ENCODE measurements at regions not wholly inside any gene's neighbourhood (a gene's known extent, or its start where the extent isn't known, plus 50 kb on each side); places are given as distances from the start of the nearest gene placed in this dataset.

DNA sequence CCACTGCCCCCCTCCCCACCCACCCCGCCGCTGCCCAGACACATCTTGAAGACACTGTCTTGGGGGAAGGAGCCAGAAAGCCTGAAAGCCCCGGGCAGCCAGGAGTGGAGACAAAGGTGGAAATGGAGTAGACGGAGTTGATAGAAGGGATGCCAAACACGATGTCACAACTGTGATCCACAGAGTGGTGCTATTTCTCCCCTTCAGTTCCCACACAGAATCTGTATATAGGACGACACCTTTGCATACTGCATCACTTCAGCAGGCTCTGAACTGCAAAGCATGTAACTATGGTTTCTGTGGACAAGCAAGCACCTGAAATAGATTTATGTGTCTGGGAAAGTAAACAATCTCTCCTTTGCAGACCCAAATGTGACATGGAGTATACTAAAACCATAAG is 56.4 kb upstream of the F13A1 start:
- H3K4me3 Mint-ChIP-seq, result no peak overlapping the region
- DNase-seq (ENCODE audit: low spot score) (no peak), ATAC-seq (no peak)
- peaks cover 8% of the 10 kb centered on the region for H3K27me3 Mint-ChIP-seq (ENCODE audit: low read depth)
- H3K4me1 Mint-ChIP-seq, result 0 out of 2 replicates have a peak, but pooled peaks cover 2% of the 10 kb centered on the region
- TF ChIP-seq, protein P1, sequence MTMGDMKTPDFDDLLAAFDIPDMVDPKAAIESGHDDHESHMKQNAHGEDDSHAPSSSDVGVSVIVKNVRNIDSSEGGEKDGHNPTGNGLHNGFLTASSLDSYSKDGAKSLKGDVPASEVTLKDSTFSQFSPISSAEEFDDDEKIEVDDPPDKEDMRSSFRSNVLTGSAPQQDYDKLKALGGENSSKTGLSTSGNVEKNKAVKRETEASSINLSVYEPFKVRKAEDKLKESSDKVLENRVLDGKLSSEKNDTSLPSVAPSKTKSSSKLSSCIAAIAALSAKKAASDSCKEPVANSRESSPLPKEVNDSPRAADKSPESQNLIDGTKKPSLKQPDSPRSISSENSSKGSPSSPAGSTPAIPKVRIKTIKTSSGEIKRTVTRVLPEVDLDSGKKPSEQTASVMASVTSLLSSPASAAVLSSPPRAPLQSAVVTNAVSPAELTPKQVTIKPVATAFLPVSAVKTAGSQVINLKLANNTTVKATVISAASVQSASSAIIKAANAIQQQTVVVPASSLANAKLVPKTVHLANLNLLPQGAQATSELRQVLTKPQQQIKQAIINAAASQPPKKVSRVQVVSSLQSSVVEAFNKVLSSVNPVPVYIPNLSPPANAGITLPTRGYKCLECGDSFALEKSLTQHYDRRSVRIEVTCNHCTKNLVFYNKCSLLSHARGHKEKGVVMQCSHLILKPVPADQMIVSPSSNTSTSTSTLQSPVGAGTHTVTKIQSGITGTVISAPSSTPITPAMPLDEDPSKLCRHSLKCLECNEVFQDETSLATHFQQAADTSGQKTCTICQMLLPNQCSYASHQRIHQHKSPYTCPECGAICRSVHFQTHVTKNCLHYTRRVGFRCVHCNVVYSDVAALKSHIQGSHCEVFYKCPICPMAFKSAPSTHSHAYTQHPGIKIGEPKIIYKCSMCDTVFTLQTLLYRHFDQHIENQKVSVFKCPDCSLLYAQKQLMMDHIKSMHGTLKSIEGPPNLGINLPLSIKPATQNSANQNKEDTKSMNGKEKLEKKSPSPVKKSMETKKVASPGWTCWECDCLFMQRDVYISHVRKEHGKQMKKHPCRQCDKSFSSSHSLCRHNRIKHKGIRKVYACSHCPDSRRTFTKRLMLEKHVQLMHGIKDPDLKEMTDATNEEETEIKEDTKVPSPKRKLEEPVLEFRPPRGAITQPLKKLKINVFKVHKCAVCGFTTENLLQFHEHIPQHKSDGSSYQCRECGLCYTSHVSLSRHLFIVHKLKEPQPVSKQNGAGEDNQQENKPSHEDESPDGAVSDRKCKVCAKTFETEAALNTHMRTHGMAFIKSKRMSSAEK (CRISPR knock-in tag; IDR thresholded peaks at IDR 0.05; ENCODE audit: borderline replicate concordance), result no peak
- TF ChIP-seq CBFB (CRISPR knock-in tag; IDR thresholded peaks at IDR 0.05; ENCODE audit: low read depth) (no peak), ZNF396 (CRISPR knock-in tag; IDR thresholded peaks at IDR 0.05; ENCODE audit: borderline replicate concordance) (no peak), OVOL2 (CRISPR knock-in tag; IDR thresholded peaks at IDR 0.05; ENCODE audit: borderline replicate concordance) (no peak), ZNF416 (CRISPR knock-in tag; IDR thresholded peaks at IDR 0.05) (no peak), SP1 (CRISPR knock-in tag; conservative IDR thresholded peaks at IDR 0.05) (no peak), ZNF423 (CRISPR knock-in tag; IDR thresholded peaks at IDR 0.05) (no peak), ATF1 (CRISPR knock-in tag; IDR thresholded peaks at IDR 0.05) (no peak), GABPB1 (CRISPR knock-in tag; IDR thresholded peaks at IDR 0.05) (no peak), FOXK1 (CRISPR knock-in tag; IDR thresholded peaks at IDR 0.05) (no peak), ZNF317 (CRISPR knock-in tag; IDR thresholded peaks at IDR 0.05; ENCODE audit: borderline replicate concordance, low read depth) (no peak), FOXJ3 (CRISPR knock-in tag; IDR thresholded peaks at IDR 0.05; ENCODE audit: borderline replicate concordance) (no peak)
- TF ChIP-seq, protein P2, sequence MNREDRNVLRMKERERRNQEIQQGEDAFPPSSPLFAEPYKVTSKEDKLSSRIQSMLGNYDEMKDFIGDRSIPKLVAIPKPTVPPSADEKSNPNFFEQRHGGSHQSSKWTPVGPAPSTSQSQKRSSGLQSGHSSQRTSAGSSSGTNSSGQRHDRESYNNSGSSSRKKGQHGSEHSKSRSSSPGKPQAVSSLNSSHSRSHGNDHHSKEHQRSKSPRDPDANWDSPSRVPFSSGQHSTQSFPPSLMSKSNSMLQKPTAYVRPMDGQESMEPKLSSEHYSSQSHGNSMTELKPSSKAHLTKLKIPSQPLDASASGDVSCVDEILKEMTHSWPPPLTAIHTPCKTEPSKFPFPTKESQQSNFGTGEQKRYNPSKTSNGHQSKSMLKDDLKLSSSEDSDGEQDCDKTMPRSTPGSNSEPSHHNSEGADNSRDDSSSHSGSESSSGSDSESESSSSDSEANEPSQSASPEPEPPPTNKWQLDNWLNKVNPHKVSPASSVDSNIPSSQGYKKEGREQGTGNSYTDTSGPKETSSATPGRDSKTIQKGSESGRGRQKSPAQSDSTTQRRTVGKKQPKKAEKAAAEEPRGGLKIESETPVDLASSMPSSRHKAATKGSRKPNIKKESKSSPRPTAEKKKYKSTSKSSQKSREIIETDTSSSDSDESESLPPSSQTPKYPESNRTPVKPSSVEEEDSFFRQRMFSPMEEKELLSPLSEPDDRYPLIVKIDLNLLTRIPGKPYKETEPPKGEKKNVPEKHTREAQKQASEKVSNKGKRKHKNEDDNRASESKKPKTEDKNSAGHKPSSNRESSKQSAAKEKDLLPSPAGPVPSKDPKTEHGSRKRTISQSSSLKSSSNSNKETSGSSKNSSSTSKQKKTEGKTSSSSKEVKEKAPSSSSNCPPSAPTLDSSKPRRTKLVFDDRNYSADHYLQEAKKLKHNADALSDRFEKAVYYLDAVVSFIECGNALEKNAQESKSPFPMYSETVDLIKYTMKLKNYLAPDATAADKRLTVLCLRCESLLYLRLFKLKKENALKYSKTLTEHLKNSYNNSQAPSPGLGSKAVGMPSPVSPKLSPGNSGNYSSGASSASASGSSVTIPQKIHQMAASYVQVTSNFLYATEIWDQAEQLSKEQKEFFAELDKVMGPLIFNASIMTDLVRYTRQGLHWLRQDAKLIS (CRISPR knock-in tag; IDR thresholded peaks at IDR 0.05; ENCODE audit: borderline replicate concordance), result no peak
- TF ChIP-seq, protein P3, sequence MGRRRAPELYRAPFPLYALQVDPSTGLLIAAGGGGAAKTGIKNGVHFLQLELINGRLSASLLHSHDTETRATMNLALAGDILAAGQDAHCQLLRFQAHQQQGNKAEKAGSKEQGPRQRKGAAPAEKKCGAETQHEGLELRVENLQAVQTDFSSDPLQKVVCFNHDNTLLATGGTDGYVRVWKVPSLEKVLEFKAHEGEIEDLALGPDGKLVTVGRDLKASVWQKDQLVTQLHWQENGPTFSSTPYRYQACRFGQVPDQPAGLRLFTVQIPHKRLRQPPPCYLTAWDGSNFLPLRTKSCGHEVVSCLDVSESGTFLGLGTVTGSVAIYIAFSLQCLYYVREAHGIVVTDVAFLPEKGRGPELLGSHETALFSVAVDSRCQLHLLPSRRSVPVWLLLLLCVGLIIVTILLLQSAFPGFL (CRISPR knock-in tag; IDR thresholded peaks at IDR 0.05; ENCODE audit: borderline replicate concordance), result no peak
- TF ChIP-seq, protein P4, sequence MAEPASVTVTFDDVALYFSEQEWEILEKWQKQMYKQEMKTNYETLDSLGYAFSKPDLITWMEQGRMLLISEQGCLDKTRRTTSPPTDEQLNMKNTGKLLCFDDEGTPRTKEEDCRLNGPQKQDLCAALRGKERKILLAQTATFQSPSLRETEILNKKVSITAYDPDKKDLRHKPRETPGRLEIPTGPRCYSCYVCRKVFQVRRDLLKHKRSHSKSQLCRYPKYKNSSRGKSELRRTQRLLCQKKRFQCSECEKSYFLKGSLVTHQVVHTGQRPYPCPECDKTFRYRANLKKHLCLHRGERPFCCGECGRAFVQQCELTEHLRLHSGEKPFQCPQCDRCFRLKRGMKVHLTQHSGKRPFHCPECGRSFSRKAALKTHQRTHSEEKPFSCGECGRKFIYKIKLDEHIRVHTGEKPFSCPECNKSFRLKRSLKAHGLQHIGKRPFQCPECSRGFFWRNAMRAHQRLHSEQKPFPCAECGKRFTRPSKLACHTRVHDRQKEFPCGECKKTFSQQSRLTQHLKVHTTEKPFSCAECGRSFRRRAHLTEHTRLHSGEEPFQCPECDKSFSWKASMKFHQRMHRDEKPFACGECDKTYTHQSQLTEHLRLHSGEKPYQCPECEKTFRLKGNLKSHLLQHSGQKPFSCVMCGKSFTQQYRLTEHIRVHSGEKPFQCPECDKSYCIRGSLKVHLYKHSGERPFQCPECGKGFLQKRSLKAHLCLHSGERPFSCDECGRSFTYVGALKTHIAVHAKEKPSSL (CRISPR knock-in tag; conservative IDR thresholded peaks at IDR 0.05), result no peak
- TF ChIP-seq, protein P5, sequence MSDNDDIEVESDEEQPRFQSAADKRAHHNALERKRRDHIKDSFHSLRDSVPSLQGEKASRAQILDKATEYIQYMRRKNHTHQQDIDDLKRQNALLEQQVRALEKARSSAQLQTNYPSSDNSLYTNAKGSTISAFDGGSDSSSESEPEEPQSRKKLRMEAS (CRISPR knock-in tag; IDR thresholded peaks at IDR 0.05), result no peak
- TF ChIP-seq, protein P6, sequence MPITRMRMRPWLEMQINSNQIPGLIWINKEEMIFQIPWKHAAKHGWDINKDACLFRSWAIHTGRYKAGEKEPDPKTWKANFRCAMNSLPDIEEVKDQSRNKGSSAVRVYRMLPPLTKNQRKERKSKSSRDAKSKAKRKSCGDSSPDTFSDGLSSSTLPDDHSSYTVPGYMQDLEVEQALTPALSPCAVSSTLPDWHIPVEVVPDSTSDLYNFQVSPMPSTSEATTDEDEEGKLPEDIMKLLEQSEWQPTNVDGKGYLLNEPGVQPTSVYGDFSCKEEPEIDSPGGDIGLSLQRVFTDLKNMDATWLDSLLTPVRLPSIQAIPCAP (CRISPR knock-in tag; IDR thresholded peaks at IDR 0.05), result no peak
- H3K27ac Mint-ChIP-seq, result no peak overlapping the region
- POLR2A ChIA-PET, result no interaction called here
- H3K9me3 Mint-ChIP-seq, result peaks cover 51% of the 10 kb centered on the region
- CTCF ChIA-PET, result no interaction called here
- H3K36me3 Mint-ChIP-seq, result no peaks in the 10 kb centered on the region
